HUES48 (cell line): ENCODE measurements at regions not wholly inside any gene's neighbourhood (a gene's known extent, or its start where the extent isn't known, plus 50 kb on each side); places are given as distances from the start of the nearest gene placed in this dataset.

Source experiments
- H3K27ac ChIP-seq: one replicate; pipeline ENCODE4 v1.7.0; 2013; ENCODE audit warnings: low read depth, low read length, inconsistent platforms
- H3K27me3 ChIP-seq: 2 replicates; pipeline ENCODE4 v1.6.1; 2013; ENCODE audit warnings: mild to moderate bottlenecking, low read length; ENCODE audit not compliant: control insufficient read depth, insufficient read depth
- H3K36me3 ChIP-seq: 2 replicates; pipeline ENCODE4 v1.6.1; 2013; ENCODE audit warnings: low read length; ENCODE audit not compliant: control insufficient read depth, insufficient read depth
- H3K4me1 ChIP-seq: 2 replicates; pipeline ENCODE4 v1.6.1; 2013; ENCODE audit warnings: mild to moderate bottlenecking, low read length; ENCODE audit not compliant: control insufficient read depth, insufficient read depth
- H3K4me3 ChIP-seq: 2 replicates; pipeline ENCODE4 v1.5.1; 2013; ENCODE audit warnings: mild to moderate bottlenecking, low read depth, low read length
- H3K9ac ChIP-seq: 2 replicates; pipeline ENCODE4 v1.6.1; 2013; ENCODE audit warnings: mild to moderate bottlenecking, low read depth, low read length, moderate library complexity
- H3K9me3 ChIP-seq: 2 replicates; pipeline ENCODE4 v1.6.1; 2013; ENCODE audit warnings: low read length; ENCODE audit not compliant: control insufficient read depth, insufficient read depth

DNA sequence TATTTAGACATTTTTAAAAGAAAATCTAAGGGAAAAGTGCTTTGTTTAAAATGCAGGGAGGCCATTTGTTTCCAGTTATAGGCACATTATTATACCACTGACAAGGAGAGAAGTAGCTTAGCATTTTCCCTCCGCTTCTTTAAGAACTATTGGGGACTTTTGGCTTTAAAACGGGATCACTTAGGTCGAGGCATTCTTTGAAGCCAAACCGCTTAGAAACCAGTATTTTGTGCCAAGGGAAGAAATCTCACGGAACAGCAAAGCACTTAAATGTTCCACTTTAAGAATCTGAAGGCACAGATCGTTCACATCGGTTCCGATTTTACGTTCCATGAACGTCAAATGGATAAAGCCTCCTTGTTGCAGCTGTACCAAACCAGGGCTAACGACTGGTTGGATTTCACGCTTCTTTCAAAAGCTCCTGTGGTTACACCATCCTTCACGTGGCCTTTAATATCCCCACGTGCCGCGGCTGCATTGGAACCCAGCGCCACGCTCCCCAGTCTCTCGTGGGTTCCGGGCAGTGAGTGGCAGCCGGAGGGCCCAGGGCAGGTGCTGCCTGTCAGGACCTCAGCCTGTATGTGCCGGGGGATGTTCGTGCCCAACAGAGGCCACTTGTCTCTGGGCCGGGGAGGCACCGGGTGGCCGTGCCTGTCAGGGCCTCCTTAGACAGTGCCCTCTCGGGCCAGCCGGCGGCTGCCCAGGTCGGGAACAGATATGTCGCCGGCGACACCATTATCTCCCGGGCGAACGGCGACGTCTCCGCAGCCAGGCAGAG is 195.4 kb downstream of the KIF26A start:
- H3K4me1 ChIP-seq, result no peaks in the 10 kb centered on the region
- no peak overlapping the region for H3K4me3 ChIP-seq
- peaks cover 7% of the 10 kb centered on the region; the same call in 1 of the 2 replicates for H3K9me3 ChIP-seq
- H3K9ac ChIP-seq, result no peak overlapping the region
- no peaks in the 10 kb centered on the region for H3K27me3 ChIP-seq
- no peaks in the 10 kb centered on the region for H3K36me3 ChIP-seq
- H3K27ac ChIP-seq, result no peak overlapping the region

DNA sequence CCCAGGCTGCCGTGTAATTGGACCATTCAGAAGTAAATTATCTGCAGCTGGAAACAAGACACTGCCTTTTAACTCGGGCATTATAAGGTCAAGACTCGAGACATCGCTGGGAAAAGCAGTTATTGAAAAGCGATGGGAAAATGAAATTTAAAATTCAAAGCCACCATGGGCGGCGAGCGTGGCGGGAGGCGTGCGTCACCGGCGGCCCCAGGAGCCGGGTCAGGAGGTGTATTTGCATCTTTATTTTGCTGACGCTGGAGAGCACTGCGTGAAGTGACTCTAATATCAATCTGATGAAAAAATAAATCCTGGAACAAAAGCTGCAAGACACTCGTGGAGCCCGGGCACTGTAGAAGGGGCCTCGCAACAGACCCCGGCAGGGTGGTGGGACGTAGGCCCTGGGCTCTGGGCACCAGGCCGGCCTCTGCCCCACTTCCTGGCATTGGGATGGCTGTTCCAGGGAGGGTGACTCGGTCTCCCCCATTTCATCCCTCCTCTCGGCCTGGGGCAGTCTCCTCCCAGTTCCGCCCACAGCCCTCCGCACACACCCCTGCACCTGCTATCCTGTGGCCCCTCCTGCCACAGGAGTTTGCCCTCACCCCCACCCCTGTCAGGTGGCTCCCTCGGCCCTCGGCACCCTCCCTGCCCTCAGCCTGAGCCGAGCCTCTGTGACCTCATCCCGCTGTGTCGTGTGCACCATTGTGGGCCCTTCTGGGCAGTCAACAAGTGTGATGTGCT is 196.2 kb downstream of the KIF26A start:
- no peak overlapping the region for H3K4me3 ChIP-seq
- H3K9me3 ChIP-seq, result peaks cover 4% of the 10 kb centered on the region; the same call in 1 of the 2 replicates
- H3K36me3 ChIP-seq, result no peaks in the 10 kb centered on the region
- H3K9ac ChIP-seq, result no peak overlapping the region
- H3K27ac ChIP-seq, result no peak overlapping the region
- H3K4me1 ChIP-seq, result no peaks in the 10 kb centered on the region
- no peaks in the 10 kb centered on the region for H3K27me3 ChIP-seq

DNA sequence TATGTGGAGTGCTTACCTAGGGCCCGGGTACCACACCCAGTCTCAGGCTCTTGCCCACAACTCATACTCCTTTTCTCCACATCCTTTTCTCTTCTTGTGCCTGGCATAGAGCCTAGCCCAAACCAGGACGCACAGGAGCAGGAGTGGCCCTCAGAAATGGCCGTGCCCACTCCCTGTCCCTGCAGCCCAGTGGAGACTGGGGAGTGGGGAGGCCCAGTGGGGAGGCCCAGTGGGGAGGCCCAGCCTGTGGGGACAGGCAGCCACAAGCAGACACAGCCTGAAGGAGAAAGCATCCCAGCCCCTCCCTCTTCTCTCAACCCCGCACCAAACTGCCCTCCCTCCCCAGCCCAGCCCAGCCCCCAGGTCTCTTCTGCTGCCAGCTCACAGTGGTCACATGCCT is 196.8 kb downstream of the KIF26A start:
- Histone ChIP-seq H3K27me3 (no peaks in the 10 kb centered on the region), H3K36me3 (no peaks in the 10 kb centered on the region), H3K4me3 (no peak overlapping the region), H3K27ac (no peak overlapping the region), H3K4me1 (no peaks in the 10 kb centered on the region), H3K9ac (no peak overlapping the region), H3K9me3 (no peaks in the 10 kb centered on the region)

DNA sequence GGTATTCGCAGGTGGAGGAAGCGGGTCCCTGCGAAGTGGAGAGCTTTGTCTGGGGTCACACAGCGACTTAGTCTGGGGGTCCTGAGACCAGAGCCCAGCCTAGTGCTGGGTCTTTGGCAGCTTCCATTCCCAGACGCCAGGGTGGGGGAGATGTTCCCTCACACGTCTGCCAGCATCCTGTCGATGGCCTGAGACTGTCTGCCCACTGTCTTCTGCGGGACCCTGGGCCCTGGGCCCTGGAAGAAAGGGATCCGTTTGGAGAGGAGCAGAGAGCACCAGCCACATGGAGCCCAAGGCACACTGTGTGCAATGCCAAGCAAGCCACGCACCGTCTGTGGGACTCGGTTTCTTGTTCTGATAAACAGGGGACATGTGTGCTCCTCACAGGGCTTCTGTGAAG is 197.2 kb downstream of the KIF26A start:
- H3K36me3 ChIP-seq, result no peaks in the 10 kb centered on the region
- no peaks in the 10 kb centered on the region for H3K4me1 ChIP-seq
- no peak overlapping the region for H3K27ac ChIP-seq
- no peak overlapping the region for H3K4me3 ChIP-seq
- H3K9ac ChIP-seq, result no peak overlapping the region
- H3K27me3 ChIP-seq, result no peaks in the 10 kb centered on the region
- H3K9me3 ChIP-seq, result no peaks in the 10 kb centered on the region

DNA sequence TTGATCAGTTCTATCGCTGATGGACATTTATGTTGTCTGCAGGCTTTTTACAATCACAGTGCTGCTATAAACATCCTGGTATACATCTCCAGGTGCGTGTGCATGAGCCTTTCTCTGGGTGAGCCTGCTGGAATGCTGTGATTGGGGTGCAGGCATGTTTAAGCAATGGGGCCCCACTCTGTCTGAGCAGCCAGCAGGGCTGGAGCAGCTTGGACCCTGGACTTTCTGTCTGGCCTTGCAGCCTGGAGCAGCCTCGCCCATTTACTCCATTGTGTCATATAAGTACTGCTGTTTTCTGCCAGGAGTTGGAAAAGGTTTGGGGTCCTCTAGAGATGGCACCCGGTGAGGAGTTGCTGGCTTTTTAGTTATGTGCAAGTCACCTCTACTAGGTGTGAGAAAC is 199.0 kb downstream of the KIF26A start:
- Histone ChIP-seq H3K9ac (no peak overlapping the region), H3K27me3 (no peaks in the 10 kb centered on the region)

DNA sequence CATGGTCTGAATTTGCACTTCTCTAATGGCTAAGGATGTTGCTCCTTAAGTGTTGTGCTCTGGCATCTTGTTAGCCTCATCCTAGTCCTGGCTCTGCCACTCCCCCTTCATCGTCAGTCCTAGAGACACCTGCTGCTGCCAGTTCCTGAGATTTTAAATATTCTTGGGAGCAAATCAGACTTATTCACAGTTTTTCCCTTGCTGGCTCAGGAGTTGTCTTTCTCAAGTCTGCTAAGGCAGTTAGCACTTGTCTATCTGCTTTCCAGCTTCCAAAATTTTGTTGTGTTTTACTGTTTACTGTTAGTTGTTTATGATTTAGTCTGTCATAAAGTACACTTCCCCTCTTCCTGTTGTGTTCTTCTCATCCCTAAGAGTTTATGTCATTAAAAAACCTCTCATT is 201.0 kb downstream of the KIF26A start:
- Histone ChIP-seq H3K27me3 (no peaks in the 10 kb centered on the region), H3K9me3 (peaks cover 9% of the 10 kb centered on the region), H3K27ac (no peak overlapping the region), H3K4me1 (peaks cover 5% of the 10 kb centered on the region; the same call in 1 of the 2 replicates), H3K4me3 (no peak overlapping the region), H3K36me3 (no peaks in the 10 kb centered on the region), H3K9ac (no peak overlapping the region)

More for the DNA sequence above, 199.0 kb downstream of the KIF26A start:
- no peaks in the 10 kb centered on the region for H3K36me3 ChIP-seq
- H3K4me1 ChIP-seq, result peaks cover 5% of the 10 kb centered on the region; the same call in 1 of the 2 replicates
- peaks cover 9% of the 10 kb centered on the region for H3K9me3 ChIP-seq
- no peak overlapping the region for H3K27ac ChIP-seq
- no peak overlapping the region for H3K4me3 ChIP-seq

DNA sequence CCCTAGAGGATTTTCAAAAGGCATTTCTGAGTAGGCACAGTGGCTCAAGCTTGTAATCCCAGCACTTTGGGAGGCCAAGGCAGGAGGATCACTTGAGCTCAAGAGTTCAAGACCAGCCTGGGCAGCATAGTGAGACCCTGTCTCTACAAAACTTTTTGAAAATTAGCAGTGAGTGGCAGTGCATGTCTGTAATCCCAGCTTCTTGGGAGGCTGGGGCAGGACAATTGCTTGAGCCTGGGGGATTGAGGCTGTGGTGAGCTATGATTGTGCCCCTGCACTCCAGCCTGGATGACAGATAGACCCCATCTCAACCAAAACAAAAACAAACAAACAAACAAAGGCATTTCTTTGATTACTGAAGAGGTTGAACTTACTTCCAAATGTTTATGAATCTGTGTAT is 201.4 kb downstream of the KIF26A start:
- Histone ChIP-seq H3K36me3 (no peaks in the 10 kb centered on the region), H3K4me3 (no peak overlapping the region), H3K27ac (no peak overlapping the region), H3K9me3 (peaks cover 9% of the 10 kb centered on the region), H3K4me1 (peaks cover 5% of the 10 kb centered on the region; the same call in 1 of the 2 replicates), H3K9ac (no peak overlapping the region), H3K27me3 (no peaks in the 10 kb centered on the region)

DNA sequence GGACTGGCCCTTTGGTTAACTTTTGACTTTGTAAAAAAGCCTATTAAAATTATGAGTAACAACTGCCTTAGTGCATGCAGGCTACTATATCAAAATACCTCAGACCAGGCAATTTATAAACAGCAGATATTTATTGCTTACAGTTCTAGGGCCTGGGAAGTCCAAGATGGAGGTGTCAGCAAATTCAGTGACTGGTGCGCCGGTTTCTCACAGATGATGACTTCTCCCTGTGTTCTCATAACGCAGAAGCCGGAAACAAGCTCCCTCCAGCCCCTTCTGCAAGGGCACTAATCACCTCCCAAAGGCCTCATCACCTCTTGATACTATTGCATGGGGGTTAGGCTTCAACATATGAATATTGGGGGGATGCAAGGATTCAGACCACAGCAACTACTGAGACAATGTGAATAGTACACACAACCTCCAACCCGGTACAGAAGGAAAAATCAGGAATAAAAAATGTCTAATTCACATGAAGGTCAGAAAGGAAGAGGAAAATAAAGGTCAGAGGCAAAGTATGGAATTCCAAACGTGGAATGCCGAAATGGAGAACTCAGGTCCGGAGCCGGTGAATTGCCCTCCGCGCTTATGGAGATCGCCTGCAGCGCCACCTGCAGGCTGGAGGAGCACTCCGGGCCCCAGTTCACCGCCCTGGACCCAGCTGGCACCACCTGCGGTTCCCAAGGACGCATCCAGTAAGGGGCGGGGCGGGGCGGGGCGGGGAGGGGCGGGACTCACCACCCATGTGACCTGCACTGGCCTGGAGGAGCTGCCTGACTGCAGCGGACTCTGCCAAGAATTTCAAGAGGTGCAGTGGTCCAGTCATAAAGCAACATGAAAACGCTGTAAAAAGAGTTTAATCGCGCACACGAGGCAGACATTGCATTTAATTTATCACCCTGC is 203.4 kb downstream of the KIF26A start:
- H3K9me3 ChIP-seq, result peaks cover 9% of the 10 kb centered on the region
- no peak overlapping the region for H3K9ac ChIP-seq
- H3K4me1 ChIP-seq, result peaks cover 5% of the 10 kb centered on the region; the same call in 1 of the 2 replicates
- no peaks in the 10 kb centered on the region for H3K27me3 ChIP-seq
- H3K27ac ChIP-seq, result no peak overlapping the region
- peak overlapping the region; percentile 52 for H3K4me3 ChIP-seq
- H3K36me3 ChIP-seq, result no peaks in the 10 kb centered on the region

DNA sequence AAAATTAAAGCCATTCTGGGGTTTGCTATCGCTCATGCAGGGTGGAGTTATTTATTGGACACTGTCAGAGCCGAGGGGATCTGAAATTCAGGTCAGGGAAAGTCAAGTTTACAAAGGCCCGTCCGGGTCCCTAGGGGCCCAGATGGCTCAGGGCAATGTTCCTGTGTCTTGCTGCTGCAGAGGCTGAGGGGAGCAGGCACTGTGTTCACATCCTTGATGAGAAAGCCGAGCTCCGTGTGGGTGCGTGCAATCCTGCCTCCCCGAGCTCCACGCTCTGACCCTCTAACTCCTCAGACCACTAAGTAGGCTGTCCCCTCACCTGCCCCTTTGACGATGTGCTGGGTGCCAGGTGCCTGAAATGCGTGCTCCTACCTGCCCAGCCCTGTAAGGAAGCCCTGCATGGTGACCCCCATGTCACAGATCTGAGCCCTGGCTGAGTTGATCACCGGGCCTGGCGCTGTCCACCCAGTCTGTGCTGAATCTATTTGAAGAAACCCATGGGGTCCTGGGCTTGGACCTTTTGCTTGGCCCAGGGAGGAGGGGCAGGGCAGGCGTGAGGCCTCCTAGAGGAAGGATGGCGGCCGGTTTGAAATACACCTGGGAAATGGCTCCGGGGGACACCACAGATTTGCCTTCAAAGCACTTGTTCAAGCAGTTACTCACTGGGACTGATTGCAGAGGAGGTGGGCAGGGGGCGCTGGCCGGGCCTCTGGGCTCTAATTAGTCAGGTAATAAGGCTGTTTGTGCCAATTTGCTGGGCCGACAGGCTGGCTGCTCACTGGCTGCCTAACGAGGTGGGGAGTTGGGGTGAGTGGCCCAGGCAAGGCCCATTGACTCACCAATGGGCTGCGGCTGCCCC is 204.3 kb downstream of the KIF26A start:
- Histone ChIP-seq H3K4me3 (no peak overlapping the region), H3K4me1 (peaks cover 5% of the 10 kb centered on the region; the same call in 1 of the 2 replicates), H3K36me3 (no peaks in the 10 kb centered on the region), H3K9ac (no peak overlapping the region), H3K27ac (no peak overlapping the region), H3K9me3 (peaks cover 9% of the 10 kb centered on the region), H3K27me3 (no peaks in the 10 kb centered on the region)

DNA sequence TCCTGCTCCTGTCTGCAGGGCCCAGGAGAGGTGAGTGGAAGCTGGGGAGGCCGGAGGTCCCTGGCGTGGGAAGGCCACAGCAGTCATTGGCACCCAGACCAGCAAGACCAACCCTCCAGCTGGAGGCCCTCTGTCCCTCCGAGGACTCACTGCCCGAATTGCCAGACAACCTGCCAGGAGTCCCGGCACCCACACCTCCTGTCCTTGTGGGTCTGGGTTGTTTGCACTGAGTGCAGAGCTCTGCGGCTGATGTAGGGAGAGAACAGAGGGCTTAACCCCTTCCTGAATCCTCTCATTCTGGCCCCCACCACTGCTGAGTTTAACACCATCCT is 204.9 kb downstream of the KIF26A start:
- Histone ChIP-seq H3K9me3 (peaks cover 9% of the 10 kb centered on the region), H3K36me3 (no peaks in the 10 kb centered on the region), H3K27ac (no peak overlapping the region), H3K9ac (no peak overlapping the region), H3K4me3 (no peak overlapping the region), H3K27me3 (no peaks in the 10 kb centered on the region), H3K4me1 (peaks cover 5% of the 10 kb centered on the region; the same call in 1 of the 2 replicates)
